RPMI7951 (cell line): ENCODE measurements at regions not wholly inside any gene's neighbourhood (a gene's known extent, or its start where the extent isn't known, plus 50 kb on each side); places are given as distances from the start of the nearest gene placed in this dataset.

Experiments
- DNase-seq: peaks from one replicate; pipeline ENCODE4 v3.0.0-alpha.2; 2012; ENCODE audit warnings: low read depth

DNA sequence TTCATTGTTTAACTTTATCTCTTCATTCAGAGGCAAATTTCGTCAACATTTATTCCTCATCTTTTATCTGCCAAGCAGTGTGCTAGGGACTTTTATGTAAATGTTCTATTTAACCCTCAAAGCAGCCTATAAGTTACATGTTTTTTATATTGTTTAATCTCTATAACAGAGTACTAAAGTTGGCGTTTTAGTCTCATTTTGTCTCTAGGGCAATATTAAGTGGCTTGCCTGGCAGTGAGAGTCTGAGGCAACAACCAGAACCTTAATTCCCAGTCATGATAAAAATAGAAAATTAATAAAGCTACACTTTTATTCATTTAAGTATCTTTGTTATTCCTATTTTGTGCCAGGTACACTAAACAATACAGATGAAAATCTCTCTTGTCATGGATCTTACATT is 994.3 kb upstream of the ADGRL2 start:
- DNase-seq: no peak

DNA sequence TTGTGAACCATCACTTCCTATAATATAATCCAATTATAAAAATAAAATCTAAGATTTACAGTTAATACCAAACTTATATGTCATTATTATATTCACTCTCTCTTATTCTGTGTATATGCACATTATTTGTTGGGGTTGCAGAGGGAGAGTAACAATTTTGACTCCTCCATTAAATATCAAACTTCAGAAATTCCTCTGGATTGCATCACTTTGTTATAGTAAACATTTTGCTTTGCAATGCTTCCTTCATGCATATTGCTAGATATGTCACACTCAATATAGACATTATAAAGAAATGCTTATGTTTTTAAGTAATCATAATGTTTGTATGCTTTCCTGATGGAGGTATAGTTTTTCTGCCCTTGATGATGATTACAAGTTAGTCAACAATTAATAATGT is 999.0 kb upstream of the ADGRL2 start:
- DNase-seq: no peak

DNA sequence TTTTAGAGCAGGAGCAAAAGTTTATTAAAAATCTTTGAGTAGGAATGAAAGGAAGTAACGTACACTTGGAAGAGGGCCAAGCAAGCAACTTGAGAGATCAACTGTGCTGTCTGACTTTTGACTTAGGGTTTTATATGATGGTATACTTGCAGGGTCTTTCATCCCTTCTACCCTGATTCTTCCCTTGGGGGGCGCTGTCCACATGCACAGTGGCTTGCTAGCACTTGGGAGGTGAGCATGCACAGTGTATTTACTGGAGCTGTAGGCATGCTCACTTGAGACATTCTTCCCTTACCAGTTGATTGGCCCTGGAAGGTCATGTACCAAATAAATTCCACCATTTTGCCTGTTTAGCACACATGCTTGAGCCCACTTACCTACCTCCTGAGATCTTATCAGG is 1001.3 kb upstream of the ADGRL2 start:
- no peak for DNase-seq

DNA sequence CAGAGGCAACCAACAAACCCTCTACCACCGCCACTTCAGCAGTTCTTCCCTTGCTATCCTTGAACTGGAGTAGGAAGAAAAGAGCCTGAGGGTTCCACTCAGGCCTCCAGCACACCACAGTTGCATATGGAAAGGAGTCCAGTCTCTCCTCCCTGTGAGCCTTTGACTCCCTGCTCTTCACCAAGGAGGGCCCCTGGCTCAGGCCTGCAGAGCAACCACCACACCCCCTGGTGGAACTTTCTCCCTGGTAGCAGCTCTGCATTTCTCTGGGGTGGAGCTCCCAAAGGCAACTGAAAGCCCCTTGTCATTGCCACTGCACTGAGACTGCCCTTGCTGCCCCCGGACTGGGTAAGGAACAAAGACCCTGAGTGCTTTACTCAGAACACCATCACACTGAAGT is 1021.5 kb upstream of the ADGRL2 start:
- DNase-seq: no peak

DNA sequence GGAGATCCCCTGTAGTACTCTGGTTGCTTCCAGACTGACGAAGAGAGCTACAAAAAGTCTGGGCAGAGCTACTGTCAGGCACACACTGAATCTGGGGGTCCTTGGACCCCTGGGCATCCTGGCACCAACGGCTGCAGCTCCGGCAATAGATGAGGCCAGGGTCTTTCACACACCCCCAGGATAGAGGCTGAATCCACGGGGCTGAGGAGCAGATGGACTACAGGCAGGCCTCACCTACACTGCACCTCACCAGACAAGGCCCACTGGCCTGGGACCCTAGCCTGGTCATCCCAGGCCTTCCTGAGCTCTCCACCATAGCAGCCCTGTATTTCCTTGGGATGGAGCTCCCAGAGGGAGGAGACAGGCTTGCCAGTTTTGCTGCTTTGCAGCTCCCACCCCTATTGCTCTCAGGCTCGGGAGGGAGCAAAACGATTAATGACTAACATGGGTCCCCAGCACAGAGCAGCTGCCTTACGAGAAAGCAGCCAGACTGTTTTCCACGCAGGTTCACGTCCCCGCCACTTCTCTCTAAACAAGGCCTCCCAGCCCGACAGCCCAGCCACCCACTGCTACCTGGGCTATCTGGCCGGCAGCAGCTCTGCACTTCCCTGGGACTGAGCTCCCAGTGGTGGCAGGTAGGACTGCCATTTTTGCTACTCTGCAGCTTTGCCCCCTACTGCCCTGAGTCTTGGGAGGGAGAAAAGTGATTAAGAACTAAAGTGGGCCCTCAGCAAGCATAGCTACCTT is 1022.5 kb upstream of the ADGRL2 start:
- no peak for DNase-seq

GRCh38 chr1:80776266-80776665 is 1024.5 kb upstream of the ADGRL2 start:
- no peak for DNase-seq

DNA sequence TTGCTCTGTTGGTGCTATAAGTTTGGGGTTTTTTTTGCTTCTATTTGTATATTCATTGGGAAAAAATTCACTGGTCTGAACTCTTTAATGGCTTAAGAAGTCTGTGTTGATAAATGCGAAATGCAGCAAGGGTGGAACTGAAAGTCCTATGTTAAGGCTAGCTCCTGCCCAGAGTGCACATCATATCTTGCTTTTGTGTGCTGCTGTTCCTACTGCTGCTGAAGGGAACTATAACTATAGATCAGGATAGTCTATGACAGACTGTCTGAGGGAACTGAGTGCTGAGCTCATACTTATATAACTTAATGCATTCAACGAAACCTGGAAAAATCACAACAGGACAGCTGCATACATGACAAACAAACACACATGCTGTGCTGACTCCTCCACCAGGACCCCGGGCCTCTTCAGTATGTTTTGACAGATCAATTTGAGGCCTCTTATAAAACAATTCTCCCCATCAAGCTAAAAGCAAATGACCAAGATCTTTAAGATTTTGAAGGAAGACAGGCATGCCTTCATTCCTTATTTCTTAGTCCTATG is 1031.5 kb upstream of the ADGRL2 start:
- DNase-seq: no peak

GRCh38 chr1:80767711-80768110 is 1033.0 kb upstream of the ADGRL2 start:
- DNase-seq: no peak

DNA sequence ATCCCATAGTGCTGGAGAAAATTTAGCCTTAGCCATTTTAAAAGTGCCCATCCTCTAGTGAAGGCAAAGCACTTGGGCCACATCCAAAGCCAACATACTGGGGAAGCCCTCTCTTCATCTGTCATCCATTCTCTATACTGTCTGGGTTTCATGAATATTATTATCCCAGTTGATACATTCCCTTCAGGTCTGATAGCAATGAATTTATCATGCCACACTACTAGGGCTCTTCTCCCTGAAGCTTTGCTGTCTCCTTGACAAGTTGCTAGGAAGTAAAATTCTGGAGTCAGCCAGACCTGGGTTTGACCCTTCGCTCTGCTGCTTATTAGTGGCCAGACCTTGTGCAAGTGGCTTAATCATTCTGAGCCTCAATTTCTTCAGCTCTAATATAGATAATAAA is 1041.4 kb upstream of the ADGRL2 start:
- no peak for DNase-seq

GRCh38 chr1:80755944-80756343 is 1044.8 kb upstream of the ADGRL2 start:
- DNase-seq: no peak

GRCh38 chr1:80751204-80751603 is 1049.5 kb upstream of the ADGRL2 start:
- DNase-seq: no peak

DNA sequence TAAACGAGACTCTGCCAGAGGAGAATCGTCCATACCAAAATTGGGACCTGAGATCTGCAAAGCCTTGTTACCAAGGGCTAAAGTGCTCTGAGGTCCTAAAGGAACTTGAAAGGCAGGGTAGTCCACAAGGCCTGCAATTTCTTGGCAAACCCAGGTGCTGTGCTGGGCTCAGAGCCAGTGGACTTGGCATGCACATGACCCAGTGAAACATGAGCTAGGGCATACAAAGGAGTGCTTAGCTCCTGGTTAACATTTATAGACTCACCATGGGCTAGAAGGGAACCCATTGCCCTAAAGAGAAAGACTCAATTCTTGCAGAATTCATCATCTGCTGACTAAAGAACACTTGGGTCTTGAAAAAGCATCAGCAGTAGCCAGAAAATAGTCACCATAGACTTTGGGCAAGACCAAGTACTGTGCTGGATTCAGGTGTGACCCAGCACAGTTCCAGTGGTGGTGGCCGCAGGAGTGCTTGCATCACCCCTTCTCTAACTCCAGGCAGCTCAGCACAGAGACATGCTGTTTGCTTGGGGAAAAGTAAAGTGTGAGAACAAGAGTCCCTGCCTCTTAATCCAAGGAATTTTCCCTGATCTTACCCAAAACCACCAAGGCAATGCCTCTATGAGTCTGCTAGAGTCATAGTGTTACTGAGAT is 1069.4 kb upstream of the ADGRL2 start:
- no peak for DNase-seq

DNA sequence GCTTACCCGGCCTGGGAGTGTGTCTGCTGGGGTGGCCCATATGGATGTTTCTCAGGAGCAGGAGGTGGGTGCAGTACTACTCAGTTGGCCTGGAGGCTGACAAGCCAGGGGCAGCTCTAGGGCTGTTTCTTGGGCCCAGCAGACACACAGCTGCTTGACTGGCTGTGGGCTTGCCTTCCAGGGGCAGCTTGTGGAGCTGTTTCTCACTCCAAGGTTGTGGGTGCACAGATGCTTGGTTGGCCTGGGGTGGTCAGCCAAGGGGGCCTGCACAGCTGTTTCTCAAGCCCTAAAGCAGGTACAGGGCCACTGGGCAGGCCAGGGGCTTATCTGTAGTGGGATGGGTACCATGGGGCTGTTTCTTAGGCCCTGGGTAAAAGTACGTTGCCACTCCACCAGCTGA is 1078.1 kb upstream of the ADGRL2 start:
- DNase-seq: no peak

- DNase-seq: no peak
These were observed 1094.2 kb upstream of the ADGRL2 start for GRCh38 chr1:80706526-80706925.

GRCh38 chr1:80678438-80678837 is 1122.3 kb upstream of the ADGRL2 start:
- DNase-seq: no peak

DNA sequence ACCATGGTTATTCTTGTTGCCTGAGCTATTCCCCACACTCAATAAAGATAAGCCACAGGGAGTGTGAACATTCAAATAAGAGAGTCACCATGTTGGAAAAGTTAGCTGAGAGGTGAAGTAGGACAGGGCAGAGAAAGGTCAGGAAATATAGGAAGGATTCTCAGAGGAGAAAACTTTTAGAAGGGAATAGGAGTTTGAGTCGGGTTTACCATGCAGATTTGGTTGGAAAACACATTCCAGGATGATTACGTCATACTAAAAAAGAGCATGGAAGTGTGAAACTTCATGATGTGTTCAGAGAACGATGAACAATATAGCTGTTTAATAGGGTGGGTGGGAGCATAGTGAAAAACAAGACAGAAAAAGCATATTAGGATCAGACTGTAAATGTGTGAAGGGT is 1125.3 kb upstream of the ADGRL2 start:
- DNase-seq: no peak

- DNase-seq: no peak
These were observed 1126.7 kb upstream of the ADGRL2 start for GRCh38 chr1:80673935-80674597.

DNA sequence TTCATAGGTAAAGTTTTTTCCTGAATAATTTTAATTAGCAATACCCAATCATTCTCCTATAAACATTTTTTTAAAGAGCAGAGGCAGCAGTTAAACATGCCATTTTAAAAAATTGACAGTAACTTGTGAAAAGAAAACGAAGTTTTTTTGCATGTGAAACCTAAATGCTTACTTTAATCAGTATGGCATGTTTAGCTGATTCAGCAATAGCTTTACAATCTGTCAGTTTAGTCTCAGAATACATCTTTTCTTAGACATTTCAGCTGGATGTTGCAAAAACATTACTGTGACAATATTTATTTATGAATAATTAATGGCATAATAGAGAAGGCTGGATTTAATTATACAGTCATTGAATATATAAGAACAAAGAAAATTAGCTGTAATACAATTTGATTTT is 1132.4 kb upstream of the ADGRL2 start:
- DNase-seq: no peak

- DNase-seq: no peak
These were observed 1134.7 kb upstream of the ADGRL2 start for GRCh38 chr1:80666073-80666472.

- no peak for DNase-seq
These were observed 1141.6 kb upstream of the ADGRL2 start for GRCh38 chr1:80659161-80659560.

GRCh38 chr1:80657707-80658106 is 1143.0 kb upstream of the ADGRL2 start:
- no peak for DNase-seq

- no peak for DNase-seq
These were observed 1143.6 kb upstream of the ADGRL2 start for GRCh38 chr1:80657044-80657643.

DNA sequence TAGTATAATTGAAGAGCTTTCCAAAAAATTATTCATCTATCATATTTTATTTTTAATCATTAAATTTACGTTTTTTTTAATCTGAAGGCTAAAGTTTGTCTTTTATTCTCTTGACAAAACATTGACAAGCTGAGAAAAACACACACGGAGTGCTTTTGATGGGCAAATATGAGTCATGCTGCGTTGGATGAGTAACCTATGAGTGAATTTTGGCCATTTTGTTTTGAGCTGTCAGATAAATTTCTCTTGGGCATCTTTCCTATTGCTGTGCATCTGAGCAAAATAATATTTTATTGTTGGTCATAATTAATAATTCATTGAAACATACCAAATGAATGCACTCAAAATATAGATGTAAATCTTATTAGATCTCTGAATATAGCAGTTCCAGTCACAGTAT is 1144.1 kb upstream of the ADGRL2 start:
- no peak for DNase-seq
